Activated CD4-positive, alpha-beta memory T cell treated with anti-CD3 and anti-CD28 coated beads for 36 hours (primary cell): ENCODE measurements at regions not wholly inside any gene's neighbourhood (a gene's known extent, or its start where the extent isn't known, plus 50 kb on each side); places are given as distances from the start of the nearest gene placed in this dataset.
"Not testable (repeated sequence)": the region's sequence is repeated elsewhere in the genome, so short reads cannot be mapped to it uniquely, and the experiment has no call there.

Source experiments
- CTCF ChIA-PET: fragments of 350-600 bp; sonication (Branson Sonifier 250); formaldehyde crosslinking; loops from one replicate; lab custom pipeline; 2021; ENCODE audit warnings: antibody characterized with exemption, inconsistent platforms; lab: Charles Lee
- POLR2A ChIA-PET: fragments of 350-600 bp; sonication (Branson Sonifier 250); formaldehyde crosslinking; loops from one replicate; lab custom pipeline; 2021; ENCODE audit warnings: antibody characterized with exemption; lab: Charles Lee
- DNase-seq: peaks from one replicate; pipeline ENCODE4 v3.0.0-alpha.2; 2020
- H3K27ac Mint-ChIP-seq: one replicate; pipeline ENCODE4 v1.8.0; 2021; ENCODE audit warnings: mixed read lengths
- H3K27me3 Mint-ChIP-seq: one replicate; pipeline ENCODE4 v1.8.0; 2021; ENCODE audit warnings: mixed read lengths
- H3K36me3 Mint-ChIP-seq: one replicate; pipeline ENCODE4 v1.8.0; 2021; ENCODE audit warnings: mixed read lengths
- H3K4me1 Mint-ChIP-seq: one replicate; pipeline ENCODE4 v1.8.0; 2021; ENCODE audit warnings: low read depth, mixed read lengths
- H3K4me3 Mint-ChIP-seq: one replicate; pipeline ENCODE4 v1.8.0; 2021; ENCODE audit warnings: mild to moderate bottlenecking, mixed read lengths
- H3K9me3 Mint-ChIP-seq: one replicate; pipeline ENCODE4 v1.8.0; 2021; ENCODE audit warnings: mixed read lengths
- intact Hi-C: fragments of 100-400 bp; cut with micrococcal nuclease; formaldehyde crosslinking; loops from one replicate; pipeline ENCODE4 v1.15.1; 2023

DNA sequence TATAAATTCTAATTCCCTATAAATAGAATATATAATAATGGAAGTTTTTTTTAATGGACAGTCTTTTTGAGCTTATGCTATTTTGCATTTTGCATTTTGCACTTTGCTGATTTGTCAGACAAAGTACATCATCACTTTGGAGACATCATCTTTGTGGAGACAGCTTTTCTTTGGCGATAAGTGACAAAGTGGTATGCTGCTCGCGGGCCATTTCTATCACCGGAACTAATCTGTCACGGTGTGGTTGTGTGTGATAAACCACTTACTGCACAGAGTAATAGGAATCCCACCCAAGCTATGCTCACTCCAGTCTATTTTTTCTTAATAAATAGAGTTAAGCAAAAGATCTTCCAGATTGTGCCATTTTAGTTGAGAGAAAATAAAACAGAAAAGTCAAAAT, 133.1 kb downstream of the MACIR start:
- Mint-ChIP-seq H3K27ac (no peak overlapping the region), H3K36me3 (no peaks in the 10 kb centered on the region), H3K27me3 (peaks cover 5% of the 10 kb centered on the region), H3K4me3 (no peak overlapping the region), H3K9me3 (no peaks in the 10 kb centered on the region), H3K4me1 (no peaks in the 10 kb centered on the region)
- ChIA-PET CTCF (no interaction called here), POLR2A (no interaction called here)
- no peak for DNase-seq
- intact Hi-C loops: no loop called here

DNA sequence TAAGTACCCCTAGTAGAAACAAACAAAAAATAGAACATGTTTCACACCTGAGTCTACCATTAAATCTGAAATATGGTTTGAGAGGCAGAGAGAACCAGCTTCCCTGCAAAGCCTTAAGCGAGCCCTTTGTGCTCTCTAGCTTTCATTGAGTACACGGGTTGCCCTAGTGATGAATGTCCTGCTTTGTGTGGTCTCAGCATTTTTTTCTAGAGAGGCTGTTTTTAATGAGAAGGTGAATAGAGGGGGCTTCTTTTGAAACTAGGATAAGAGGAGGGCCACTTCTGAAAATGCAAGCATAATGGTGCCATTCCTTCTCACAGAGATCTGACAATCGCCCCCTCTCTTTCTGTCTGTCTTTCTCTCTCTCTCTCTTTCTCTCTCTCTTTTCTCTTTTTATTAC, 131.3 kb downstream of the MACIR start:
- H3K9me3 Mint-ChIP-seq: peaks cover under 1% of the 10 kb centered on the region
- DNase-seq: no peak
- intact Hi-C loops: no loop called here
- H3K4me3 Mint-ChIP-seq: no peak overlapping the region
- H3K36me3 Mint-ChIP-seq: no peaks in the 10 kb centered on the region
- no peaks in the 10 kb centered on the region for H3K4me1 Mint-ChIP-seq
- H3K27ac Mint-ChIP-seq: no peak overlapping the region
- POLR2A ChIA-PET: no interaction called here
- H3K27me3 Mint-ChIP-seq: peaks cover 7% of the 10 kb centered on the region
- CTCF ChIA-PET: no interaction called here

DNA sequence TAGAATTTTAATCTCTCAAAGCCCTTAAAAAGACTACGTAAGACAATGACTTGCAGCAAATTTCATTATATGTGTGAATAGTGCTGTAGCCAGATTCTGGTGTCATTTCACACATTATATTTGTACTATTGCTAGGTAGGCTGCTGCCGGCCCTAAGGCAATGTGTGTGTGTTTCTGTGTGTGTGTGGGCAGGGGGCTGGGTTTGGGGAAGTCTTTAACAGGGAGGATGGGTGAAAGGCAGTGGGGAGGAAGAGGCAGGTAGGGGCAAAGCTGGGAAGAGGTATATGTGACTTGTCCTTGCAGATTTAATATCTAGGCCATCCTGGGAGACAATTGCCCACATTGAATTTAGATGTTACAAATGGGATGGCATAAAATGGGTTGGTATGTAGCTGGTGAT, 130.8 kb downstream of the MACIR start:
- ChIA-PET CTCF (no interaction called here), POLR2A (no interaction called here)
- H3K4me1 Mint-ChIP-seq: no peaks in the 10 kb centered on the region
- DNase-seq: no peak
- no peaks in the 10 kb centered on the region for H3K36me3 Mint-ChIP-seq
- H3K4me3 Mint-ChIP-seq: no peak overlapping the region
- peaks cover 11% of the 10 kb centered on the region for H3K27me3 Mint-ChIP-seq
- no peak overlapping the region for H3K27ac Mint-ChIP-seq
- intact Hi-C loops: no loop called here
- H3K9me3 Mint-ChIP-seq: peaks cover 2% of the 10 kb centered on the region

DNA sequence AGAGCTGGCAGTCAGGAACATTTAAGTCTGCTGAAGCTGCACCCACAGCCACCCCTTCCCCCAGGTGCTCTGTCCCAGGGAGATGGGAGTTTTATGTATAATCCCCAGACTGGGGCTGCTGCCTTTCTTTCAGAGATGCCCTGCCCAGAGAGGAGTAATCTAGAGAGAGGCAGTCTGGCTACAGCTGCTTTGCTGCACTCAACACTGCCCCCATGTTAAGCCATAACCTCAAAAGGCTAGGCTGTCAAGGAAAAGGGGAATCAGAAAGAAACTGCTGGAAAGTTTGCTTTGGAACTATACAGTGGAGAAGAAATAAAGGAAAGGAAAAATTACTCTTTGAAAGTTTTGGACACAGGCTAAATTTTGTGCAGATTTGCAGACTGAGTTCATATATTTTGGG, 127.2 kb downstream of the MACIR start:
- intact Hi-C loops: no loop called here
- no peak for DNase-seq
- Mint-ChIP-seq H3K36me3 (no peaks in the 10 kb centered on the region), H3K4me3 (no peak overlapping the region), H3K27ac (no peak overlapping the region), H3K9me3 (peaks cover 8% of the 10 kb centered on the region), H3K4me1 (no peaks in the 10 kb centered on the region), H3K27me3 (peaks cover 13% of the 10 kb centered on the region)
- ChIA-PET POLR2A (no interaction called here), CTCF (no interaction called here)

DNA sequence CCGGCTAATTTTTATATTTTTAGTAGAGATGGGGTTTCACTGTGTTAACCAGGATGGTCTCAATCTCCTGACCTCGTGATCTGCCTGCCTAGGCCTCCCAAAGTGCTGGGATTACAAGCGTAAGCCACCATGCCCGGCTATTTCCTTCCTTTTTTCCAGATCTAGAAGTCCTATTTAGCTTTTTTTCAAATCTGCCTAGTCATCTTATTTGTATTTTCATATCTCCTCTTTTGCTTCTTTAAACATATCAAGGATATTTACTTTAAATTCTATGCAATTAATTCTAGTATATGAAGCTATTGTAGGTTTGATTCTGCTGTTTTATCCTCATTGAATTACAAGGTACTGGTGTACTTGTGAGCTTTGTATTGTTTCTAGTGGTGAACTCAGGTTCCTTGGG, 119.1 kb downstream of the MACIR start:
- CTCF ChIA-PET: not testable (repeated sequence)

DNA sequence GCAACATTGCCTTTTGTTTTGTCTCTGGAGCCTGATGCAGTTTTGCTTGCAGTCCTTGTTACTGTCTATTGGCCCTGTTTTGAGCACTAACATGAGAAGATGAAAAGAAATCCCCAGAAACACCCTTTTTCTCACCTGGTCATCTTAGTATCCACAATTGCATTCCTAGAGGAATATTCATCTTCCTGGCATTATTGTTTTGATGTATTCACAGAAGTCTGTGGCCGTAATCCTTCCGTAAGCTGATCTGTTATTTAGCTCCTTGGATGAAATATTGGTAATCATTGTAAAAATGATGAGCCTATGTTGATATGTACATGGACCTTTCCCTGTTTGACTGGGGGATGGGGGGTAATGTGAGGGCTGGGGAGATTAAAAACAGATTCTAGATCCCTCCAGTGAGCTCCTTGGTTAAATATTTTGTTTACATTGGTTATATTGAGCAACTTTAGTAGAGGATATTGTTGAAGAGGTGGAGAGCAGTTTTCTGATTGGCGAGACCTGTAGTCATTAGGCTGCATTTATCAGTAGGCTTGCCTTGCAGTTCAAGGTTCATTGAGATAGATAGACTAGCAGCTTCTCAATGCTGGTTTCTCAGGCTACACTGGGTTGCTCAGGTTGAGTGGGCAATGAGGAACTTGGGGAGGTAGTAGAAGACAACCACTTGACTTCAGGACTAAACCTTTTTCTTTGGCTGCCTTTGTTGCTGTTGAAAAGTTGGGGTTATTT, 117.5 kb downstream of the MACIR start:
- Mint-ChIP-seq H3K9me3 (no peaks in the 10 kb centered on the region), H3K4me1 (no peaks in the 10 kb centered on the region), H3K36me3 (no peaks in the 10 kb centered on the region), H3K4me3 (no peak overlapping the region), H3K27ac (no peak overlapping the region), H3K27me3 (peaks cover 3% of the 10 kb centered on the region)
- intact Hi-C loops: no loop called here
- ChIA-PET POLR2A (no interaction called here), CTCF (no interaction called here)
- DNase-seq: no peak

More for the DNA sequence above, 119.1 kb downstream of the MACIR start:
- POLR2A ChIA-PET, DNase-seq, H3K36me3 Mint-ChIP-seq, H3K4me1 Mint-ChIP-seq, H3K27ac Mint-ChIP-seq, intact Hi-C loops, H3K4me3 Mint-ChIP-seq, H3K9me3 Mint-ChIP-seq, H3K27me3 Mint-ChIP-seq: not testable (repeated sequence)

DNA sequence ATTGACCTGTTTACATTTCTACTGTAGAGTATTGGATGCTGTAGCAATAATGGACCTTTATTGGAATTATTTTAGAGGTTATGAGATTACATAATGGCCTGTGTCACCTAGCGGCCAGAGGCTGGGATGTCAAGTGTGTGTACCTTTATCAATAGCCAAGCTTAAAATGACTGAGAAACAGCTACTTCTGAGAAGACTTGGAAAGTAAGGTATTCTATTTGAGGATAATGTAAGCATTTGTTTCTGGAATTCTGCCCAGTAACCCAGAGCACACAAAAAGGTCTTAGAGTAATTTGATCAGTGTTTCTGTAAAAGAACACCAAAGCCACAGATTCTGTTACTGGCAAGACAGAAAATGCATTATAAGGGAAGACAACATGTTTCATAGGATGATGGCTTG, 116.8 kb downstream of the MACIR start:
- Mint-ChIP-seq H3K27ac (no peak overlapping the region), H3K36me3 (no peaks in the 10 kb centered on the region), H3K9me3 (no peaks in the 10 kb centered on the region), H3K4me3 (no peak overlapping the region), H3K4me1 (no peaks in the 10 kb centered on the region), H3K27me3 (peaks cover 5% of the 10 kb centered on the region)
- no peak for DNase-seq
- ChIA-PET POLR2A (no interaction called here), CTCF (no interaction called here)
- intact Hi-C loops: no loop called here

- H3K27ac Mint-ChIP-seq: no peak overlapping the region
- DNase-seq: no peak
These were observed 116.0 kb downstream of the MACIR start for GRCh38 chr5:103374473-103374963.

GRCh38 chr5:103373597-103374472, 115.3 kb downstream of the MACIR start:
- peaks cover 2% of the 10 kb centered on the region for H3K9me3 Mint-ChIP-seq

More at GRCh38 chr5:103374473-103374963, 116.0 kb downstream of the MACIR start:
- Mint-ChIP-seq H3K4me1 (no peaks in the 10 kb centered on the region), H3K36me3 (no peaks in the 10 kb centered on the region), H3K27me3 (peaks cover 5% of the 10 kb centered on the region), H3K4me3 (no peak overlapping the region), H3K9me3 (no peaks in the 10 kb centered on the region)
- intact Hi-C loops: no loop called here
- POLR2A ChIA-PET: no interaction called here
- CTCF ChIA-PET: interaction anchor here (0.6 kb wide), 1 partner anchor 21 kb away, joined by 3 read pairs; no protein-coding TSS in a partner anchor

GRCh38 chr5:103371046-103371607, 112.6 kb downstream of the MACIR start:
- Mint-ChIP-seq H3K4me1 (no peaks in the 10 kb centered on the region), H3K36me3 (no peaks in the 10 kb centered on the region), H3K27me3 (peaks cover 5% of the 10 kb centered on the region), H3K4me3 (no peak overlapping the region), H3K27ac (no peak overlapping the region), H3K9me3 (peaks cover 8% of the 10 kb centered on the region)
- intact Hi-C loops: no loop called here
- ChIA-PET POLR2A (no interaction called here), CTCF (no interaction called here)
- no peak for DNase-seq

More at GRCh38 chr5:103373597-103374472, 115.3 kb downstream of the MACIR start:
- CTCF ChIA-PET: interaction anchor here (0.6 kb wide), 1 partner anchor 21 kb away, joined by 3 read pairs; no protein-coding TSS in a partner anchor
- POLR2A ChIA-PET: no interaction called here
- Mint-ChIP-seq H3K36me3 (no peaks in the 10 kb centered on the region), H3K27me3 (peaks cover 8% of the 10 kb centered on the region), H3K4me1 (no peaks in the 10 kb centered on the region), H3K27ac (no peak overlapping the region), H3K4me3 (no peak overlapping the region)
- no peak for DNase-seq
- intact Hi-C loops: no loop called here

- ChIA-PET POLR2A (no interaction called here), CTCF (no interaction called here)
- Mint-ChIP-seq H3K27ac (no peak overlapping the region), H3K4me1 (no peaks in the 10 kb centered on the region), H3K9me3 (peaks cover 8% of the 10 kb centered on the region), H3K36me3 (no peaks in the 10 kb centered on the region), H3K4me3 (no peak overlapping the region), H3K27me3 (peaks cover 5% of the 10 kb centered on the region)
- DNase-seq: no peak
- intact Hi-C loops: no loop called here
These were observed 110.9 kb downstream of the MACIR start for GRCh38 chr5:103369125-103370120.
